ENCODE measurements at regions not wholly inside any gene's neighbourhood (a gene's known extent, or its start where the extent isn't known, plus 50 kb on each side); places are given as distances from the start of the nearest gene placed in this dataset.

DNA sequence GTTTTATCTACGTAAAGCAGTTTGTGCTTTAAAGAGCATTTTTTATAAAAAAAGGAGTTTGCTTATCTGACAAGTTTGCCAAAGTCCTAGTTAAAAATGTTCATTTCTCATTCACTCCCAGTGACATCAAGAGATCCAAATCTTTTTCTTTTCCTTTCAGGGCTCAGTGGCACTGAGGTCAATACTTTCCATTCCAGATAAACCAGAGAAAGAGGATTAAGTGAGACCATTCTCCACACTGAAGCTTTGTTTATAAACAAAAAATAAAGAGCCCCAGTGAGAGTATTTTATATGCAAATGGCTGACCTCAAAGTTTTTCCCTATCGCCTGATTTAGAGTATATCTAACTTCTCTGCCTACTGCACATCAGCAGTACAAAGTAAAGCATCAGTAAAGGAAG lies 199.8 kb downstream of the ALG10B start:
- TF ChIP-seq, protein P1, sequence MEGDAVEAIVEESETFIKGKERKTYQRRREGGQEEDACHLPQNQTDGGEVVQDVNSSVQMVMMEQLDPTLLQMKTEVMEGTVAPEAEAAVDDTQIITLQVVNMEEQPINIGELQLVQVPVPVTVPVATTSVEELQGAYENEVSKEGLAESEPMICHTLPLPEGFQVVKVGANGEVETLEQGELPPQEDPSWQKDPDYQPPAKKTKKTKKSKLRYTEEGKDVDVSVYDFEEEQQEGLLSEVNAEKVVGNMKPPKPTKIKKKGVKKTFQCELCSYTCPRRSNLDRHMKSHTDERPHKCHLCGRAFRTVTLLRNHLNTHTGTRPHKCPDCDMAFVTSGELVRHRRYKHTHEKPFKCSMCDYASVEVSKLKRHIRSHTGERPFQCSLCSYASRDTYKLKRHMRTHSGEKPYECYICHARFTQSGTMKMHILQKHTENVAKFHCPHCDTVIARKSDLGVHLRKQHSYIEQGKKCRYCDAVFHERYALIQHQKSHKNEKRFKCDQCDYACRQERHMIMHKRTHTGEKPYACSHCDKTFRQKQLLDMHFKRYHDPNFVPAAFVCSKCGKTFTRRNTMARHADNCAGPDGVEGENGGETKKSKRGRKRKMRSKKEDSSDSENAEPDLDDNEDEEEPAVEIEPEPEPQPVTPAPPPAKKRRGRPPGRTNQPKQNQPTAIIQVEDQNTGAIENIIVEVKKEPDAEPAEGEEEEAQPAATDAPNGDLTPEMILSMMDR (IDR thresholded peaks at IDR 0.05; ENCODE audit: low read depth, low read length): no peak
- TF ChIP-seq POLR2A (IDR thresholded peaks at IDR 0.05; ENCODE audit: extremely low read depth, insufficient read length) (no peak), MYC (IDR thresholded peaks at IDR 0.05; ENCODE audit: low read depth, low read length) (no peak)
- TF ChIP-seq, protein P2, sequence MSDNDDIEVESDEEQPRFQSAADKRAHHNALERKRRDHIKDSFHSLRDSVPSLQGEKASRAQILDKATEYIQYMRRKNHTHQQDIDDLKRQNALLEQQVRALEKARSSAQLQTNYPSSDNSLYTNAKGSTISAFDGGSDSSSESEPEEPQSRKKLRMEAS (IDR thresholded peaks at IDR 0.05; ENCODE audit: low read depth, low read length): no peak
